ENCODE measurements at regions not wholly inside any gene's neighbourhood (a gene's known extent, or its start where the extent isn't known, plus 50 kb on each side); places are given as distances from the start of the nearest gene placed in this dataset.

DNA sequence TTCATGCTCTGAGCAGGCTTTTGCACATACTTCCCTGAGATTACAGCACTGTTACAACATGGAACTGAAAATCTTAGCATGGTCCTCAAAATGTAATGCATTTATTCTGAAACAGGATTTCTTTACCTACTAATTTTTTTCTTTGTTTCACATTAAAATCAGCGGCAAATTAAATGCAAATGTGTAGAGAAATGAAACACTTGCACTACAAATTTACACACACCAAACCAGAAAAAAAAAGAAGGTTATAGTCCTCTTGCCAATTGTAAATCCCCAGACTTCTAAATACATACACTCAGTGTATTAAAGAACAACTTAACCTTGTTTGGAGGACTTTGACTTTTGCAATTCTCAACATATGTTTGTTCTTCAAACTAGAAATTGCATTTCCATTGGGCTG lies 210.9 kb upstream of the TBX18 start:
- TF ChIP-seq, protein P1, sequence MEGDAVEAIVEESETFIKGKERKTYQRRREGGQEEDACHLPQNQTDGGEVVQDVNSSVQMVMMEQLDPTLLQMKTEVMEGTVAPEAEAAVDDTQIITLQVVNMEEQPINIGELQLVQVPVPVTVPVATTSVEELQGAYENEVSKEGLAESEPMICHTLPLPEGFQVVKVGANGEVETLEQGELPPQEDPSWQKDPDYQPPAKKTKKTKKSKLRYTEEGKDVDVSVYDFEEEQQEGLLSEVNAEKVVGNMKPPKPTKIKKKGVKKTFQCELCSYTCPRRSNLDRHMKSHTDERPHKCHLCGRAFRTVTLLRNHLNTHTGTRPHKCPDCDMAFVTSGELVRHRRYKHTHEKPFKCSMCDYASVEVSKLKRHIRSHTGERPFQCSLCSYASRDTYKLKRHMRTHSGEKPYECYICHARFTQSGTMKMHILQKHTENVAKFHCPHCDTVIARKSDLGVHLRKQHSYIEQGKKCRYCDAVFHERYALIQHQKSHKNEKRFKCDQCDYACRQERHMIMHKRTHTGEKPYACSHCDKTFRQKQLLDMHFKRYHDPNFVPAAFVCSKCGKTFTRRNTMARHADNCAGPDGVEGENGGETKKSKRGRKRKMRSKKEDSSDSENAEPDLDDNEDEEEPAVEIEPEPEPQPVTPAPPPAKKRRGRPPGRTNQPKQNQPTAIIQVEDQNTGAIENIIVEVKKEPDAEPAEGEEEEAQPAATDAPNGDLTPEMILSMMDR (IDR thresholded peaks at IDR 0.05) = no peak
- TF ChIP-seq EZH2 (IDR thresholded peaks at IDR 0.05; ENCODE audit: borderline replicate concordance, insufficient read depth, low read depth, low read length, poor library complexity, severe bottlenecking) = no peak

All from B cell (primary cell).